SK-N-SH treated with all-trans-retinoic acid at 6 μM for 48 hours (cell line): ENCODE measurements at regions not wholly inside any gene's neighbourhood (a gene's known extent, or its start where the extent isn't known, plus 50 kb on each side); places are given as distances from the start of the nearest gene placed in this dataset.

ENCODE experiments used
- ATAC-seq: fragments of 200-7000 bp; cut with Tn5 transposase; 3 replicates; pipeline ENCODE4 v1.9.1; 2020; ENCODE audit warnings: mild to moderate bottlenecking, moderate library complexity
- ARNTL ChIP-seq: fragments of 450-650 bp; formaldehyde crosslinking; IDR thresholded peaks from 2 replicates; pipeline ENCODE4 v1.5.0; 2020; ENCODE audit warnings: low read depth, mild to moderate bottlenecking, moderate library complexity, borderline replicate concordance
- BACH2 ChIP-seq: fragments of 250-450 bp; sonication (Bioruptor Pico); IDR thresholded peaks from 2 replicates; pipeline ENCODE4 v1.9.0; 2021; ENCODE audit warnings: mild to moderate bottlenecking, borderline replicate concordance
- CREB5 ChIP-seq: fragments of 250-450 bp; sonication (Bioruptor Pico); IDR thresholded peaks from 2 replicates; pipeline ENCODE4 v1.5.1; 2020; ENCODE audit warnings: low read depth, mild to moderate bottlenecking, moderate library complexity
- CSRNP3 ChIP-seq: fragments of 250-450 bp; sonication (Bioruptor Pico); IDR thresholded peaks from 2 replicates; pipeline ENCODE4 v1.5.1; 2021; ENCODE audit warnings: mild to moderate bottlenecking, moderate library complexity
- ESRRG ChIP-seq: fragments of 250-450 bp; sonication (Bioruptor Pico); IDR thresholded peaks from 2 replicates; pipeline ENCODE4 v1.6.1; 2021; ENCODE audit warnings: mild to moderate bottlenecking
- GLIS3 ChIP-seq: fragments of 250-450 bp; sonication (Bioruptor Pico); IDR thresholded peaks from 2 replicates; pipeline ENCODE4 v1.5.0; 2020; ENCODE audit warnings: mild to moderate bottlenecking, moderate library complexity
- ISL1 ChIP-seq: fragments of 250-450 bp; sonication (Bioruptor Pico); IDR thresholded peaks from 2 replicates; pipeline ENCODE4 v2.1.2; 2022; ENCODE audit warnings: mild to moderate bottlenecking, moderate library complexity
- OSR1 ChIP-seq: fragments of 250-450 bp; sonication (Bioruptor Pico); IDR thresholded peaks from 2 replicates; pipeline ENCODE4 v1.8.0; 2022; ENCODE audit warnings: moderate library complexity, mild to moderate bottlenecking, inconsistent platforms
- POU6F1 ChIP-seq: fragments of 250-450 bp; sonication (Bioruptor Pico); IDR thresholded peaks from 2 replicates; pipeline ENCODE4 v1.8.0; 2021; ENCODE audit warnings: low read depth, mild to moderate bottlenecking, moderate library complexity, borderline replicate concordance
- RARB ChIP-seq: fragments of 250-450 bp; sonication (Bioruptor Pico); IDR thresholded peaks from 2 replicates; pipeline ENCODE4 v1.8.0; 2021; ENCODE audit warnings: mild to moderate bottlenecking, moderate library complexity
- SNAI2 ChIP-seq: fragments of 250-450 bp; sonication (Bioruptor Pico); IDR thresholded peaks from 2 replicates; pipeline ENCODE4 v1.5.0; 2020; ENCODE audit warnings: mild to moderate bottlenecking, moderate library complexity
- TOX ChIP-seq: fragments of 250-450 bp; sonication (Bioruptor Pico); IDR thresholded peaks from 2 replicates; pipeline ENCODE4 v1.8.0; 2021; ENCODE audit warnings: mild to moderate bottlenecking, moderate library complexity, borderline replicate concordance
- TSHZ2 ChIP-seq: fragments of 250-450 bp; sonication (Bioruptor Pico); IDR thresholded peaks from 2 replicates; pipeline ENCODE4 v1.5.0; 2020; ENCODE audit warnings: mild to moderate bottlenecking, moderate library complexity
- ZFP3 ChIP-seq: fragments of 250-450 bp; sonication (Bioruptor Pico); IDR thresholded peaks from 2 replicates; pipeline ENCODE4 v1.5.0; 2020; ENCODE audit warnings: mild to moderate bottlenecking, moderate library complexity
- ZFP30 ChIP-seq: fragments of 450-650 bp; formaldehyde crosslinking; IDR thresholded peaks from 2 replicates; pipeline ENCODE4 v1.5.0; 2022; ENCODE audit warnings: mild to moderate bottlenecking, moderate library complexity
- ZNF565 ChIP-seq: fragments of 450-650 bp; formaldehyde crosslinking; conservative IDR thresholded peaks from 2 replicates; pipeline ENCODE4 v1.5.0; 2020; ENCODE audit warnings: low read depth, mild to moderate bottlenecking, moderate library complexity
- ZNF70 ChIP-seq: fragments of 450-650 bp; formaldehyde crosslinking; IDR thresholded peaks from 2 replicates; pipeline ENCODE4 v1.5.0; 2020; ENCODE audit warnings: mild to moderate bottlenecking, moderate library complexity
- ZNF8 ChIP-seq: fragments of 450-650 bp; formaldehyde crosslinking; IDR thresholded peaks from 2 replicates; pipeline ENCODE4 v1.5.0; 2020; ENCODE audit warnings: mild to moderate bottlenecking, moderate library complexity

GRCh38 chr20:19025430-19026120 lies 186.9 kb upstream of the SLC24A3 start:
- ATAC-seq, result no peak

GRCh38 chr20:19026121-19026878 lies 186.1 kb upstream of the SLC24A3 start:
- ATAC-seq, result no peak
- no peak for TF ChIP-seq RARB
- no peak for TF ChIP-seq ZNF8
- no peak for TF ChIP-seq ZFP3
- no peak for TF ChIP-seq SNAI2
- no peak for TF ChIP-seq TOX
- TF ChIP-seq ZNF70 (CRISPR knock-in tag), result no peak
- TF ChIP-seq TSHZ2 (CRISPR knock-in tag), result no peak
- no peak for TF ChIP-seq POU6F1
- no peak for TF ChIP-seq CSRNP3 (CRISPR knock-in tag)
- no peak for TF ChIP-seq ARNTL (CRISPR knock-in tag)
- no peak for TF ChIP-seq ZFP30 (CRISPR knock-in tag)
- no peak for TF ChIP-seq OSR1 (CRISPR knock-in tag)

More at GRCh38 chr20:19025430-19026120, 186.9 kb upstream of the SLC24A3 start:
- TF ChIP-seq SNAI2, result no peak
- no peak for TF ChIP-seq ZNF565
- no peak for TF ChIP-seq POU6F1
- no peak for TF ChIP-seq ISL1 (CRISPR knock-in tag)
- TF ChIP-seq TSHZ2 (CRISPR knock-in tag), result no peak
- TF ChIP-seq BACH2 (CRISPR knock-in tag), result no peak
- no peak for TF ChIP-seq CREB5
- no peak for TF ChIP-seq GLIS3
- no peak for TF ChIP-seq OSR1 (CRISPR knock-in tag)
- no peak for TF ChIP-seq ESRRG (CRISPR knock-in tag)
